ENCODE measurements at regions not wholly inside any gene's neighbourhood (a gene's known extent, or its start where the extent isn't known, plus 50 kb on each side); places are given as distances from the start of the nearest gene placed in this dataset.

DNA sequence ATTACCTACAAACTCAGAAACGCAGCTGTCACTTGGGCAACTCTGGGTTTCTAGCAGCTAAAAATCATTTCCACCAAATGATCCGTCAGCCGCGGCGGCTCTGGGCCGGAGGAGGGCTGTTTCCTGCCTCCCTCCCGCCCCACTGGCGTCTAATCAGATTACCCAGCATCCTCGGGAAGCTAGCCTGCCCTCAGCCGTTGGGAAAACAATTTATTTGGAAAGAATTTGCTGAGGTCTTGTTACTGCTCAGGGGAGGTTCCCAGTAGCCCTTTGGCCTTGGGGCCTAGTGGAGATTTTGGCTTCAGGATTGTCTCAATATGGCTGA, 65.0 kb upstream of the ADGRA1 start:
- Histone ChIP-seq H3K4me3 (ENCODE audit: low read length) (no peak overlapping the region), H3K9me3 (ENCODE audit: control insufficient read depth, insufficient read depth, low read length) (no peaks in the 10 kb centered on the region), H3K36me3 (ENCODE audit: control insufficient read depth, insufficient read depth, low read length) (no peaks in the 10 kb centered on the region), H3K4me1 (ENCODE audit: control insufficient read depth, insufficient read depth, low read length) (no peaks in the 10 kb centered on the region), H3K27me3 (ENCODE audit: control insufficient read depth, insufficient read depth, low read length) (no peaks in the 10 kb centered on the region), H3K27ac (ENCODE audit: low read length) (no peak overlapping the region)
- Mint-ChIP-seq H3K4me3 (no peak overlapping the region), H3K9me3 (no peaks in the 10 kb centered on the region), H3K27ac (no peak overlapping the region), H3K36me3 (no peaks in the 10 kb centered on the region), H3K4me1 (no peaks in the 10 kb centered on the region), H3K27me3 (ENCODE audit: low read depth in 2 of 2) (no peaks in the 10 kb centered on the region)
- intact Hi-C loops (cut with micrococcal nuclease), result no loop called here
- 11% methylated on average over 10 of the region's 10 CpGs for WGBS (ENCODE audit: insufficient coverage)
- DNase-seq (no peak), ATAC-seq (no peak)
- TF ChIP-seq, protein P1, sequence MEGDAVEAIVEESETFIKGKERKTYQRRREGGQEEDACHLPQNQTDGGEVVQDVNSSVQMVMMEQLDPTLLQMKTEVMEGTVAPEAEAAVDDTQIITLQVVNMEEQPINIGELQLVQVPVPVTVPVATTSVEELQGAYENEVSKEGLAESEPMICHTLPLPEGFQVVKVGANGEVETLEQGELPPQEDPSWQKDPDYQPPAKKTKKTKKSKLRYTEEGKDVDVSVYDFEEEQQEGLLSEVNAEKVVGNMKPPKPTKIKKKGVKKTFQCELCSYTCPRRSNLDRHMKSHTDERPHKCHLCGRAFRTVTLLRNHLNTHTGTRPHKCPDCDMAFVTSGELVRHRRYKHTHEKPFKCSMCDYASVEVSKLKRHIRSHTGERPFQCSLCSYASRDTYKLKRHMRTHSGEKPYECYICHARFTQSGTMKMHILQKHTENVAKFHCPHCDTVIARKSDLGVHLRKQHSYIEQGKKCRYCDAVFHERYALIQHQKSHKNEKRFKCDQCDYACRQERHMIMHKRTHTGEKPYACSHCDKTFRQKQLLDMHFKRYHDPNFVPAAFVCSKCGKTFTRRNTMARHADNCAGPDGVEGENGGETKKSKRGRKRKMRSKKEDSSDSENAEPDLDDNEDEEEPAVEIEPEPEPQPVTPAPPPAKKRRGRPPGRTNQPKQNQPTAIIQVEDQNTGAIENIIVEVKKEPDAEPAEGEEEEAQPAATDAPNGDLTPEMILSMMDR (IDR thresholded peaks at IDR 0.05), result no peak

DNA sequence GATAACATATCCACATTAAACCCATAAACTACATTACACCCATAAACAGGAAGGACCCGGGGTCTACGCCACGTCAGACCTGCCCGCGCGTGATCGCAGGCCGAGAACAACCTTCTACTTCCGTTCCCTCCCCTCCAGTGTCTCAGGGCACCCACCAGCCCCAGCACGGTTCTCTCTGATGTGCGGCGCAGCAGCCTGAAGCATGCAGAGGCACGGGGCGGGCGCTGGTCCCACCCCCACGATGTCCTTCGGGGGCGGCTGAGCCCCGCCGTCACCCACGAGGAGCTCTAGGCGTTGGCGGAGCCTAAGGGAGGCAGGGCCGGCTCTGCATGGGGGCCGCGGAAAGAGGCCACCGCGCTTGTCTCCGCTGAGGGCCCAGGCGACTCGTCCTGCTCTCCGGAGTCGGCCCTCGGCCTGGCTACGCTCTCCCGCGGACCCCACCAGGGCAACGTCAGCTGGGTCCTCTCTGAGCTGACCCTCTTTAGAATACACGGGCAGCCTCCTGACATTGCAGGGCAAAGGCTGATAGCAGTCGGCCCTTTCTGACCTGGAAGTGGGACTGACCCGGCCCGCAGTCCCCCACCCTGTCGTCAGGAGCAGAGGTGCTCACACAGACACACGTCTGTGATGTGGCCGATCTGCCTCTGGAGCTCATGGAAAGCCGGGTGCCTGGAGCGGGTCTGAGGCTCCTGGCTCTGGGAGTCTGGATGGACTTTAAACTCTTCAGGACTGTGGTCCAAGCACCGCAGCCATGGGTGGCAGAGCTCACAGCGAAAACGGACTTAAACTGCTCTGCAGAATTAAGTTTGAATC, 65.6 kb upstream of the ADGRA1 start:
- H3K27ac Mint-ChIP-seq, result no peak overlapping the region

DNA sequence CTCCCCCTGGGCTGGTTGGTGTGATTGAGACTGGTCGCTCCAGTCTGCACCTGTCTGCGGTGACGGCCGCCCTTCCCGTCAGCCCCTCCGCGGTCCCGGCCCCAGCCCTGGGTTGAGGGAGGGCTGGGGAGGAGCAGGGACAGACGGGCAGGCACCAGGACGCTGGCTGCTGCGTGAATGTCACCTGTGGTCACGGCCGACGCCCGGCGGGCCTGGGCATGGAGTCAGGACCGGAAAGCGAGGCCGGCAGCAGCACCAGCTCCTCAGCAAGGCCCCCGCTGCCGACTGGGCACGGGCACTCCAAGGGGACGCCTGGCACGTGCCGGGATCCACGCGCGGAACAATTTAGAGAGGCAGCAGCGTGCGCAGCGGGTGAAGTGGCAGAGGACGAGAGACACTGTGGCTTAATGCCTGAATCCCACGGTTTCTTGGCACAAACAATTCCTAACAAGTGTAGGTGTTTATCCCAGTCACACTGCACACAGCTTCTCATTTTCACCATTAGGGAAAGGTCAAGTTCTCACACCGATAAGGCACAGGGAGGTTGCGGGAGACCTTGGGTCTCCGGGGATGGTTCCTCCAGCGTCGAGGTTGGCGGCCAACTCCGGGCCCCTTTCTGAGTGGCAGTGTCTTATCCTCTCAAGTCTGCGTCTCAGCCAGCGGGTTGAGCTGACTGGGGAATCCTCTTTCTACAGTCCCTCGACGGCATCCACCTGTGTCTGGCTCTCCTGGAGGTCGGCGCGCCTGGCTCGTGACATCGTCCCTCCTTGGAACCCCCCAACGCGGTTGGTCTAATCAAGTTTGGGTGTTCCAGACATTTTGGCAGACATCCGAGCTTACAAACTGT, 66.4 kb upstream of the ADGRA1 start:
- no peak for ATAC-seq
- H3K36me3 ChIP-seq (ENCODE audit: control insufficient read depth, insufficient read depth, low read length), result no peaks in the 10 kb centered on the region
- Mint-ChIP-seq H3K4me1 (no peaks in the 10 kb centered on the region), H3K27me3 (ENCODE audit: low read depth in 2 of 2) (no peaks in the 10 kb centered on the region), H3K36me3 (no peaks in the 10 kb centered on the region), H3K27ac (no peak overlapping the region), H3K4me3 (no peak overlapping the region), H3K9me3 (no peaks in the 10 kb centered on the region)
- DNase-seq, result no peak
- TF ChIP-seq, protein P1 (IDR thresholded peaks at IDR 0.05), result no peak
- H3K4me1 ChIP-seq (ENCODE audit: control insufficient read depth, insufficient read depth, low read length), result no peaks in the 10 kb centered on the region
- 93% methylated on average over 52 of the region's 52 CpGs for WGBS (ENCODE audit: insufficient coverage)
- H3K27me3 ChIP-seq (ENCODE audit: control insufficient read depth, insufficient read depth, low read length), result no peaks in the 10 kb centered on the region
- no peak overlapping the region for H3K4me3 ChIP-seq (ENCODE audit: low read length)
- H3K27ac ChIP-seq (ENCODE audit: low read length), result no peak overlapping the region
- intact Hi-C loops (cut with micrococcal nuclease), result no loop called here
- no peaks in the 10 kb centered on the region for H3K9me3 ChIP-seq (ENCODE audit: control insufficient read depth, insufficient read depth, low read length)

More for the DNA sequence above, 65.6 kb upstream of the ADGRA1 start:
- no peaks in the 10 kb centered on the region for H3K9me3 ChIP-seq (ENCODE audit: control insufficient read depth, insufficient read depth, low read length)
- H3K36me3 ChIP-seq (ENCODE audit: control insufficient read depth, insufficient read depth, low read length), result no peaks in the 10 kb centered on the region
- 81% methylated on average over 50 of the region's 50 CpGs for WGBS (ENCODE audit: insufficient coverage)
- Mint-ChIP-seq H3K9me3 (no peaks in the 10 kb centered on the region), H3K4me3 (no peak overlapping the region), H3K4me1 (no peaks in the 10 kb centered on the region), H3K36me3 (no peaks in the 10 kb centered on the region), H3K27me3 (ENCODE audit: low read depth in 2 of 2) (no peaks in the 10 kb centered on the region)
- ATAC-seq, result no peak
- intact Hi-C loops (cut with micrococcal nuclease), result no loop called here
- no peak for DNase-seq
- no peak overlapping the region for H3K27ac ChIP-seq (ENCODE audit: low read length)
- TF ChIP-seq, protein P1 (IDR thresholded peaks at IDR 0.05), result no peak
- no peaks in the 10 kb centered on the region for H3K27me3 ChIP-seq (ENCODE audit: control insufficient read depth, insufficient read depth, low read length)
- no peaks in the 10 kb centered on the region for H3K4me1 ChIP-seq (ENCODE audit: control insufficient read depth, insufficient read depth, low read length)
- no peak overlapping the region for H3K4me3 ChIP-seq (ENCODE audit: low read length)
